IPS DF 6.9 (cell line): ENCODE measurements at regions not wholly inside any gene's neighbourhood (a gene's known extent, or its start where the extent isn't known, plus 50 kb on each side); places are given as distances from the start of the nearest gene placed in this dataset.

Experiments used
- DNase-seq: peaks from one replicate; pipeline ENCODE4 v3.0.0-alpha.2; 2013; ENCODE audit warnings: low read depth, low spot score
- H3K27ac ChIP-seq: one replicate; pipeline ENCODE4 v1.5.1; 2013; ENCODE audit warnings: low read length, control low read depth
- H3K27me3 ChIP-seq: 2 replicates; pipeline ENCODE4 v1.6.1; 2013; ENCODE audit warnings: mild to moderate bottlenecking, low read length; ENCODE audit not compliant: control insufficient read depth, insufficient read depth
- H3K36me3 ChIP-seq: 2 replicates; pipeline ENCODE4 v1.6.1; 2013; ENCODE audit warnings: low read length; ENCODE audit not compliant: control insufficient read depth, insufficient read depth
- H3K4me1 ChIP-seq: 2 replicates; pipeline ENCODE4 v1.6.1; 2013; ENCODE audit warnings: low read length; ENCODE audit not compliant: control insufficient read depth, insufficient read depth
- H3K4me3 ChIP-seq: 2 replicates; pipeline ENCODE4 v1.5.1; 2013; ENCODE audit warnings: mild to moderate bottlenecking, low read length
- H3K9me3 ChIP-seq: 2 replicates; pipeline ENCODE4 v1.6.1; 2013; ENCODE audit warnings: low read length, inconsistent platforms; ENCODE audit not compliant: control insufficient read depth, insufficient read depth
- WGBS: extraction: QIAGEN DNeasy Blood & Tissue Kit; methylation state at CpG from one replicate; pipeline ENCODE4 v1.1.7; 2013; ENCODE audit warnings: mixed read lengths, missing lambda C conversion rate; ENCODE audit not compliant: insufficient read length, insufficient coverage; 5-methylcytosine and 5-hydroxymethylcytosine counted together

- H3K36me3 ChIP-seq: no peaks in the 10 kb centered on the region
- no peaks in the 10 kb centered on the region for H3K27me3 ChIP-seq
- DNase-seq: no peak
- H3K4me1 ChIP-seq: peaks cover 1% of the 10 kb centered on the region; the same call in 1 of the 2 replicates
- no peak overlapping the region for H3K4me3 ChIP-seq
- no peaks in the 10 kb centered on the region for H3K9me3 ChIP-seq
- no peak overlapping the region for H3K27ac ChIP-seq
- WGBS: no CpG with 5 or more reads among the region's 3 CpGs
Measured at GRCh38 chr20:24134284-24134683, 145.7 kb upstream of the GGTLC1 start.

GRCh38 chr20:24132246-24132645, 143.7 kb upstream of the GGTLC1 start:
- no peaks in the 10 kb centered on the region for H3K9me3 ChIP-seq
- H3K27me3 ChIP-seq: no peaks in the 10 kb centered on the region
- no peak overlapping the region for H3K27ac ChIP-seq
- DNase-seq: no peak
- H3K4me3 ChIP-seq: no peak overlapping the region
- no peaks in the 10 kb centered on the region for H3K36me3 ChIP-seq
- H3K4me1 ChIP-seq: peaks cover 1% of the 10 kb centered on the region; the same call in 1 of the 2 replicates

DNA sequence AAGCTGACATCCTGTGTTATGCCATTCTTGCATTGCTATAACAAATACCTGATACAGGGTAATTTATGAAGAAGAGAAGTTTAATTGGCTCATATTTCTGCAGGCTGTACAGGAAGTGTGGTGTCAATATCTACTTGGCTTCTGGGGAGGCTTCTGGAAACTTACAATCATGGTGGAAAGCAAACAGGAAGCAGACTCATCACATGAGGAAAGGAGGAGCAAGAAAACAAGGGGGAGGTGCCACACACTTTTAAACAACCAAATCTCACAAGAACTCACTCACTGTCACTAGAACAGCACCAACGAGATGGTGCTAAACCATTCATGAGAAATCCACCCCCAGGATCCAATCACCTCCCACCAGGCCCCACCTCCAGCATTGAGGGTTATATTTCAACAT, 143.1 kb upstream of the GGTLC1 start:
- no peak overlapping the region for H3K4me3 ChIP-seq
- H3K9me3 ChIP-seq: no peaks in the 10 kb centered on the region
- no peaks in the 10 kb centered on the region for H3K36me3 ChIP-seq
- no peaks in the 10 kb centered on the region for H3K27me3 ChIP-seq
- no peak overlapping the region for H3K27ac ChIP-seq
- peaks cover 1% of the 10 kb centered on the region; the same call in 1 of the 2 replicates for H3K4me1 ChIP-seq
- no CpG with 5 or more reads among the region's 1 CpG for WGBS
- no peak for DNase-seq

DNA sequence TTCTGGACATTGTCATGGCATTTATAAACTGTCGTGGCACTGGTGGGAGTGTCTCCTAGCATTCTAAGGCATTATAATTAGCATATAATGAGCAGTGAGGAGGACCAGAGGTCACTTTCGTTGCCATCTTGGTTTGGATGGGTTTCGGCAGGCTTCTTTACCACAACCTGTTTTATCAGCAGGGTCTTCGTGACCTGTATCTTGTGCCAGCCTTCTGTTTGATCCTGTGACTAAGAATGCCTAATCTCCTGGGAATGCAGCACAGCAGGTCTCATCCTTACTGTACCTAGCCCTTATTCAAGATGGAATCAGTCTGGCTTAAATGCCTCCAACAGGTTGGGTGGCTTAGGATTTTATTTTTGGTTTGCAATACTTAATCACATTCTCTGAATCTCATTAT, 142.7 kb upstream of the GGTLC1 start:
- WGBS: no CpG with 5 or more reads among the region's 4 CpGs
- DNase-seq: no peak
- H3K36me3 ChIP-seq: no peaks in the 10 kb centered on the region
- H3K9me3 ChIP-seq: no peaks in the 10 kb centered on the region
- H3K27ac ChIP-seq: no peak overlapping the region
- H3K27me3 ChIP-seq: no peaks in the 10 kb centered on the region
- H3K4me1 ChIP-seq: peaks cover 1% of the 10 kb centered on the region; the same call in 1 of the 2 replicates
- H3K4me3 ChIP-seq: no peak overlapping the region

GRCh38 chr20:24129641-24130040, 141.1 kb upstream of the GGTLC1 start:
- no peak overlapping the region for H3K27ac ChIP-seq
- peaks cover under 1% of the 10 kb centered on the region; the same call in 1 of the 2 replicates for H3K4me1 ChIP-seq
- no peaks in the 10 kb centered on the region for H3K36me3 ChIP-seq
- DNase-seq: no peak
- no CpG with 5 or more reads among the region's 1 CpG for WGBS
- no peak overlapping the region for H3K4me3 ChIP-seq
- no peaks in the 10 kb centered on the region; the same call in 1 of the 2 replicates for H3K9me3 ChIP-seq
- H3K27me3 ChIP-seq: no peaks in the 10 kb centered on the region

DNA sequence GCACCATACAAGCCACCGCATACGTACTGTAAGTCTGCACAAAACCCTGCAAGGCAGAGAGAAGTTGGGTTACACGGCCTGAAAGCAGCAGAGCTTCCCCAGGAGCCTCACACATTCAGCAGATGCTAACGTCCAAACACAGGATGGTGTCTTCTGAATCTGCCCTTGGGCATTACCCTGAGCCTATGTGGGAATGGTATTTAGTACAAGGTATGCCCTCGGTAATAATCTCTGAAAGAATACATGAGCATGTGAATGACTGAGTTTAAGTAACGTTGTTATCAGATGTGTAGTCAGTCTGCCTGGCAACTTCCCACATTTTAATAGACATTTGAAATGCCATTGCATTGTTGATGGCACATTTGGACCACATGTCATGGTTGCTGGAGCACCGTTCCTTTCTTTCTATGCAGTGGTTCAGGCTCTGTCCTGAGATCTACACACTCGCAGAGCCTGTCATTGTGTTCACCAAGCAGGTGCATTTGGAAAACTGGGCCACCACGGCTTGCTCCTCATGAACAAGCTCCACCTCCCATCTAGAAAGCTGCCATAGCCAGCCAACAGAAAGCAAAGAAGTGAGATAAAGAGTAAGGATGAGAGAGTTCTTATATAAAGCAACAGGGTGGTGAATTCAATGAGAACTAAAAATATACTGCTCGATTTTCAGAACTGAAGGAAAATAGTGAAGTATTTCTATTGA, 136.5 kb upstream of the GGTLC1 start:
- Histone ChIP-seq H3K27ac (no peak overlapping the region), H3K9me3 (no peaks in the 10 kb centered on the region; the same call in 1 of the 2 replicates), H3K4me1 (no peaks in the 10 kb centered on the region), H3K36me3 (no peaks in the 10 kb centered on the region), H3K4me3 (no peak overlapping the region), H3K27me3 (no peaks in the 10 kb centered on the region)
- no peak for DNase-seq
- WGBS: no CpG with 5 or more reads among the region's 10 CpGs

DNA sequence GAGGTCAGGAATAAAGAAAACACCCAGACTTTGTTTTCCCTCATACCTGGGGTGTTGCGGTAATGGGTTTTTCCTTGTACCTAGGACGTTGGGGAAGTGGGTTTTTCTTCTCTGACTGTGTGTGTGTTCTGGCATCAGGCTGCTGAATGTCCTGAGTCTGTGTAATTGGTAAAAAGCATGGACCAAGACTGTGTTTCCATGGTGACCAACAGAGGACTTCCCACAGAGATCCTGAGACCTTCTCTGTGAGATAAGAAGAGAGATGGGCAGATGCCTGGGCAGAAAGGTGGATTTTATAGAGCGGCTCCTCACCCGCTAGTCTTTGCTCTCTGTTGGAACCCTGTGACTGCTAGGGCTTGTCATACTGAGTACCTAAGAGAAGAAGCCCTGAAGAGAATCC, 135.4 kb upstream of the GGTLC1 start:
- no peaks in the 10 kb centered on the region; the same call in 1 of the 2 replicates for H3K9me3 ChIP-seq
- no peak overlapping the region for H3K4me3 ChIP-seq
- no CpG with 5 or more reads among the region's 4 CpGs for WGBS
- no peaks in the 10 kb centered on the region for H3K36me3 ChIP-seq
- H3K4me1 ChIP-seq: no peaks in the 10 kb centered on the region
- H3K27me3 ChIP-seq: no peaks in the 10 kb centered on the region
- DNase-seq: no peak
- no peak overlapping the region for H3K27ac ChIP-seq

- H3K36me3 ChIP-seq: no peaks in the 10 kb centered on the region
- H3K27ac ChIP-seq: no peak overlapping the region
- H3K9me3 ChIP-seq: no peaks in the 10 kb centered on the region
- H3K4me1 ChIP-seq: no peaks in the 10 kb centered on the region
- no CpG with 5 or more reads among the region's 16 CpGs for WGBS
- no peaks in the 10 kb centered on the region for H3K27me3 ChIP-seq
- no peak for DNase-seq
- no peak overlapping the region for H3K4me3 ChIP-seq
Measured at GRCh38 chr20:24118441-24119175, 130.0 kb upstream of the GGTLC1 start.

DNA sequence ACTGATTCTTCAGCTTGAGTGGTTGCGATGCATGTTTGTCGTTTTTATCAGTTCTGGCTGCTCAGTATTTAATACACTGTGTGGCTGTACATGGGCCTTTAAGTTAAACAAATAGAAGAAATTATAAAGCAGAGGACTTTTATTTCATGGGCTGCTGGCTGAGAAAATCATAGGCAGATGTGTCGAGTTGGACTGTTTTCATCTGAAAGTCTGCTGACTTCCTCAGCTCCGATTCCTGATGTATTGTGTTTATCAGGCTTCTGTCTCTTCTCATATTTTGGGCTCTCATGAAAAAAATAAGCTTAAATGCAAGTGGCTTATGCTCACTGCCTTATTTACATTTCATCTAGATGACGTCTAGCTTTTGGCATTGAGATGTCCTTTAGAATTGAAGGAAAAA, 129.5 kb upstream of the GGTLC1 start:
- Histone ChIP-seq H3K27ac (no peak overlapping the region), H3K9me3 (no peaks in the 10 kb centered on the region), H3K4me3 (no peak overlapping the region), H3K27me3 (no peaks in the 10 kb centered on the region), H3K36me3 (no peaks in the 10 kb centered on the region), H3K4me1 (no peaks in the 10 kb centered on the region)
- no CpG with 5 or more reads among the region's 5 CpGs for WGBS
- no peak for DNase-seq

DNA sequence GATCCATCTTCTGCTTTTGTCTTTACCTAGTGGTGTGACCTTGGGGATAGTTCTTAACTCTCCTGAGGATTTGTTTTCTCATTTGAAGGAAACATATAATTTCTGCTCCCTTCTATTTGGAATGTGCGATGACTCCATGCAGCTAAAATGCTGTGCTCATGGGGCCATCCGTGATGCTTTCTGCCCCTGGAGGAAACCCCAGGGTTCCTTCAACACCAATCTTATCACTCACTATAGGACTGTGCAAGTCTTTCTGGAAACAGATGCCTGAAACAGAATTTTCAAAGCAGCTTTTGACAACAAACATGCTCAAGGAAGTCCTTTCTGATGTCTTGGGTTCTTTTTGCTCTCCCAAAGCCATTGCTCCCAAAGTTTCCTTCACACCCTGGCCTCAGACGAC, 128.8 kb upstream of the GGTLC1 start:
- Histone ChIP-seq H3K4me1 (no peaks in the 10 kb centered on the region), H3K27ac (no peak overlapping the region), H3K4me3 (no peak overlapping the region), H3K9me3 (no peaks in the 10 kb centered on the region), H3K27me3 (no peaks in the 10 kb centered on the region), H3K36me3 (no peaks in the 10 kb centered on the region)
- WGBS: no CpG with 5 or more reads among the region's 3 CpGs
- DNase-seq: no peak
